Liver (tissue), 3 donors: ENCODE measurements at regions not wholly inside any gene's neighbourhood (a gene's known extent, or its start where the extent isn't known, plus 50 kb on each side); places are given as distances from the start of the nearest gene placed in this dataset.

Experiments used
- ATF3 ChIP-seq: IDR thresholded peaks from 2 replicates; pipeline ENCODE4 v1.6.1; 2016; ENCODE audit warnings: antibody characterized with exemption
- CTCF ChIP-seq: fragments of 150-350 bp; IDR thresholded peaks from 2 replicates; pipeline ENCODE4 v1.5.1; 2017; ENCODE audit warnings: improper control_type of control experiment, low read depth, low read length; ENCODE audit not compliant: missing input control
- EGR1 ChIP-seq, 2 donors: IDR thresholded peaks; 2 replicates each; pipeline ENCODE4 v1.6.1; 2016 to 2018; ENCODE audit warnings: antibody characterized with exemption in 2 of 2, low read depth in 2 of 2
- FOXA1 ChIP-seq: IDR thresholded peaks from 2 replicates; pipeline ENCODE4 v1.6.1; 2016; ENCODE audit warnings: antibody characterized with exemption
- RAD21 ChIP-seq, 2 donors: IDR thresholded peaks; 2 replicates each; pipeline ENCODE4 v1.6.1; 2016; ENCODE audit warnings: antibody characterized with exemption in 2 of 2, mild to moderate bottlenecking in 2 of 2
- RXRA ChIP-seq, 2 donors: IDR thresholded peaks; 2 replicates each; pipeline ENCODE4 v1.6.1; 2017 to 2018; ENCODE audit warnings: antibody characterized with exemption in 2 of 2, mild to moderate bottlenecking in 1 of 2
- TAF1 ChIP-seq: conservative IDR thresholded peaks from 2 replicates; pipeline ENCODE4 v1.6.1; 2016; ENCODE audit warnings: antibody characterized with exemption, mild to moderate bottlenecking
- TF ChIP-seq, protein P1 (sequence below): IDR thresholded peaks from 2 replicates; pipeline ENCODE4 v1.6.1; 2016; ENCODE audit warnings: antibody characterized with exemption
- donor health status: healthy.
- donor health status: healthy.

DNA sequence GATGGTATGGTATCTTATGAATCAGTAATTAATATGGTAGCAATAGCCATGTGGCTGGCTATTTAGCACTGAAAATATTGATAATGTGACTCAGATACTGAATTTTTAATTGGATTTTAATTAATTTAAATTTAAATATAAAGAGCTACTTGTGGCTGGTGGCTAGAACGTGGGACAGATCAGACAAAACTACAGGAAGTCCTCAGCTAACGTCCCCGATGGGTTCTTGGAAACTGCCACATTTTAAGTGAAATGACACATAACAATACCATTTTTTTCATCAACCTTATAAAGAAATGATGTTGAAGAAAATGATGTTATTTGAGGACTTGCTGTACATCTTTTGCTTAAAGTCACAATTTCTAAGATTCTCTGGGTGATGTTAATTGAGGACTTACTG lies 138.1 kb upstream of the FLRT2 start:
- no peak for TF ChIP-seq CTCF
- no peak for TF ChIP-seq ATF3
- no peak for TF ChIP-seq TAF1
- TF ChIP-seq FOXA1 = no peak
- TF ChIP-seq EGR1 (IDR thresholded peaks at IDR 0.05; ENCODE audit: low read depth in 2 of 2) = no peak
- TF ChIP-seq, protein P1, sequence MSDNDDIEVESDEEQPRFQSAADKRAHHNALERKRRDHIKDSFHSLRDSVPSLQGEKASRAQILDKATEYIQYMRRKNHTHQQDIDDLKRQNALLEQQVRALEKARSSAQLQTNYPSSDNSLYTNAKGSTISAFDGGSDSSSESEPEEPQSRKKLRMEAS = no peak
- TF ChIP-seq RXRA (IDR thresholded peaks at IDR 0.05) = no peak
- no peak for TF ChIP-seq RAD21 (IDR thresholded peaks at IDR 0.05)
